Kidney (tissue), 13 donors: ENCODE measurements at regions not wholly inside any gene's neighbourhood (a gene's known extent, or its start where the extent isn't known, plus 50 kb on each side); places are given as distances from the start of the nearest gene placed in this dataset.

Experiments used
- DNase-seq, 5 donors: peaks; one replicate each; pipeline ENCODE4 v3.0.0-alpha.2; 2013 to 2020
- FAIRE-seq: peaks from 2 replicates; lab custom pipeline; 2012; peaks lifted over from hg19 to GRCh38; lab: Jason Lieb, UNC
- H3K27ac ChIP-seq, 2 donors: one replicate each; pipeline ENCODE4 v1.7.0; 2013; ENCODE audit warnings: low read depth in 2 of 2, low read length in 2 of 2, inconsistent platforms in 1 of 2
- H3K27me3 ChIP-seq: one replicate; pipeline ENCODE4 v1.7.1; 2013; ENCODE audit warnings: low read length, inconsistent platforms; ENCODE audit not compliant: control insufficient read depth, insufficient read depth
- H3K36me3 ChIP-seq, 3 donors: one replicate each; pipeline versions ENCODE4 v1.7.0 to v1.7.1; 2013; ENCODE audit warnings: low read length in 3 of 3, control low read depth in 1 of 3, inconsistent platforms in 1 of 3; ENCODE audit not compliant: insufficient read depth in 3 of 3, control insufficient read depth in 2 of 3
- H3K4me1 ChIP-seq, 3 donors: one replicate each; pipeline versions ENCODE4 v1.7.0 to v1.7.1; 2013; ENCODE audit warnings: low read length in 3 of 3, inconsistent platforms in 1 of 3, low read depth in 1 of 3; ENCODE audit not compliant: control insufficient read depth in 2 of 3, insufficient read depth in 2 of 3
- H3K4me3 ChIP-seq, 3 donors: one replicate each; pipeline versions ENCODE4 v1.7.0 to v1.8.1; 2013; ENCODE audit warnings: low read length in 3 of 3, control low read depth in 1 of 3, inconsistent platforms in 1 of 3
- H3K9ac ChIP-seq, 3 donors: one replicate each; pipeline versions ENCODE4 v1.7.0 to v1.7.1; 2013; ENCODE audit warnings: low read length in 3 of 3, control low read depth in 1 of 3, inconsistent platforms in 1 of 3
- H3K9me3 ChIP-seq, 3 donors: one replicate each; pipeline versions ENCODE4 v1.7.0 to v1.7.1; 2013; ENCODE audit warnings: low read length in 3 of 3, control low read depth in 1 of 3, inconsistent platforms in 1 of 3; ENCODE audit not compliant: control insufficient read depth in 2 of 3, insufficient read depth in 1 of 3
- intact Hi-C: fragments of 100-400 bp; cut with DNase I; formaldehyde crosslinking; loops from one replicate; pipeline ENCODE4 v1.11.1; 2022
- TF ChIP-seq, protein P1 (sequence below): IDR thresholded peaks from 3 replicates; pipeline ENCODE4 v1.5.1; 2012; ENCODE audit warnings: mild to moderate bottlenecking, moderate library complexity, borderline replicate concordance; ENCODE audit not compliant: insufficient read depth; ENCODE audit errors: extremely low read depth
- donor health status: control.
- donor health status: control.
- donor health status: control.
- donor health status: control.
- donor health status: control.
- donor health status: DM: yes; HTN: yes; CAD: no.
- donor health status: Normal renal cell carcinoma (clear cell type).

- FAIRE-seq, result no peak
- Histone ChIP-seq H3K9ac (no peak overlapping the region), H3K4me3 (no peak overlapping the region), H3K9me3 (no peaks in the 10 kb centered on the region), H3K36me3 (no peaks in the 10 kb centered on the region), H3K4me1 (no peaks in the 10 kb centered on the region), H3K27me3 (no peaks in the 10 kb centered on the region), H3K27ac (no peak overlapping the region)
- intact Hi-C loops, result no loop called here
- TF ChIP-seq, protein P1, sequence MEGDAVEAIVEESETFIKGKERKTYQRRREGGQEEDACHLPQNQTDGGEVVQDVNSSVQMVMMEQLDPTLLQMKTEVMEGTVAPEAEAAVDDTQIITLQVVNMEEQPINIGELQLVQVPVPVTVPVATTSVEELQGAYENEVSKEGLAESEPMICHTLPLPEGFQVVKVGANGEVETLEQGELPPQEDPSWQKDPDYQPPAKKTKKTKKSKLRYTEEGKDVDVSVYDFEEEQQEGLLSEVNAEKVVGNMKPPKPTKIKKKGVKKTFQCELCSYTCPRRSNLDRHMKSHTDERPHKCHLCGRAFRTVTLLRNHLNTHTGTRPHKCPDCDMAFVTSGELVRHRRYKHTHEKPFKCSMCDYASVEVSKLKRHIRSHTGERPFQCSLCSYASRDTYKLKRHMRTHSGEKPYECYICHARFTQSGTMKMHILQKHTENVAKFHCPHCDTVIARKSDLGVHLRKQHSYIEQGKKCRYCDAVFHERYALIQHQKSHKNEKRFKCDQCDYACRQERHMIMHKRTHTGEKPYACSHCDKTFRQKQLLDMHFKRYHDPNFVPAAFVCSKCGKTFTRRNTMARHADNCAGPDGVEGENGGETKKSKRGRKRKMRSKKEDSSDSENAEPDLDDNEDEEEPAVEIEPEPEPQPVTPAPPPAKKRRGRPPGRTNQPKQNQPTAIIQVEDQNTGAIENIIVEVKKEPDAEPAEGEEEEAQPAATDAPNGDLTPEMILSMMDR, result no peak
- DNase-seq, result no peak
Measured at GRCh38 chr7:120028636-120029035, 244.3 kb upstream of the KCND2 start.

DNA sequence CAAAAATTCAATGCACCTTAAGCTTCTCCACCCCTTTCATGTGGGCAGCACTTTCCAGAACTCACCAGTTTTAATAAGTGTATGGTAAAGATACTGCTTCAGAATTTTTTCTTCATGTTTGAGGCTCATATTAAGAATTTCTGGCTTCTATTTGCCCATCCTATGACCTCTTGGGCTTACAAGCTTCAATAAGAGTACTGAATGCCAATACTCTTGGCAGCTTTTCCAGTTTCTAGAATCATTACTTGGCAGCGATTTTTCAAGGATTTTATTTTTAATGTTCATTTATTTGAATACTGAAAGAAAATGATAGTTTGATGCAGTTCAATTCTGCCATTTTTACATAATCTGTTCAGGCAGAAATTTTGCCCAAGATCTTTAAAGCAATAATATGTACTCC, 242.1 kb upstream of the KCND2 start:
- Histone ChIP-seq H3K27ac (no peak overlapping the region), H3K4me1 (no peaks in the 10 kb centered on the region), H3K36me3 (no peaks in the 10 kb centered on the region), H3K27me3 (no peaks in the 10 kb centered on the region), H3K4me3 (no peak overlapping the region), H3K9me3 (no peaks in the 10 kb centered on the region), H3K9ac (no peak overlapping the region)
- no peak for FAIRE-seq
- TF ChIP-seq, protein P1, result no peak
- DNase-seq, result no peak
- intact Hi-C loops, result no loop called here

DNA sequence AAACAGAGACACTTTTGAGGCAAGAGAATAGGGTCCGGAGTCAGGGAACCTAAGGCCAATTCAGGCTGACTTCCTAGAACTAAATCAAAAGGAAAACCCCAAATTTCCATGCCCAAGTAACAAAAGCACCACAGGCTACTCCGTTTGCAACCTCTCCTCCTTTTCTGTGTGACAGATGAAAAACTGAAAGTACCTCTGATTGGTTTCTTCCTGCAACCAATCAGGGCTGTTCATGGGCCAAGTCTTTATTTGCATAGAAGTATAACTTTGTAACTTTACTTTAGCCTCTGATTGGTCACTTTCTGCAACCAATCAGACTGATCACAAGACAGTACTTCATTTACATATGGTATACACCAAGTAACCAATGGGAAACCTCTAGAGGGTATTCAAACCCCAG, 239.9 kb upstream of the KCND2 start:
- Histone ChIP-seq H3K27ac (no peak overlapping the region), H3K27me3 (no peaks in the 10 kb centered on the region), H3K4me3 (no peak overlapping the region), H3K36me3 (no peaks in the 10 kb centered on the region), H3K9me3 (no peaks in the 10 kb centered on the region), H3K4me1 (no peaks in the 10 kb centered on the region), H3K9ac (no peak overlapping the region)
- intact Hi-C loops, result no loop called here
- DNase-seq, result no peak
- no peak for FAIRE-seq
- TF ChIP-seq, protein P1, result no peak

DNA sequence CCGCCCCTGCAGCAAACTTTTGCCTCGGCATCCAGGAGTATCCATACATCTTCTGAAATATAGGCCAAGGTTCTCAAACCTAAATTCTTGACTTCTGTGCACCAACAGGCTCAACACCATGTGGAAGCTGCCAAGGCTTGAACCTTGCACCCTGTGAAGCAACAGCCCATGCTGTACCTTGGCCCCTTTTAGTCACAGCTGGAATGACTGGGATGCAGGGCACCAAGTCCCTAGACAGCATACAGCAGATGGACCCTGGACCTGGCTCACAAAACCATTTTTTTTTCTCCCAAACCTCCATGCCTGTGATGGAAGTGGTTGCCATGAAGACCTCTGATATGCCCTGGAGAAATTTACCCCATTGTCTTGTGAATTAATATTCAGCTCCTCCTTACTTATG, 233.8 kb upstream of the KCND2 start:
- DNase-seq (no peak), FAIRE-seq (no peak)
- no peak overlapping the region for H3K9ac ChIP-seq
- no peaks in the 10 kb centered on the region for H3K9me3 ChIP-seq
- TF ChIP-seq, protein P1, result no peak
- H3K4me1 ChIP-seq, result no peaks in the 10 kb centered on the region
- intact Hi-C loops, result no loop called here
- no peaks in the 10 kb centered on the region for H3K27me3 ChIP-seq
- H3K4me3 ChIP-seq, result no peak overlapping the region
- H3K27ac ChIP-seq, result no peak overlapping the region
- no peaks in the 10 kb centered on the region for H3K36me3 ChIP-seq
